SK-N-SH (cell line): ENCODE measurements at regions not wholly inside any gene's neighbourhood (a gene's known extent, or its start where the extent isn't known, plus 50 kb on each side); places are given as distances from the start of the nearest gene placed in this dataset.

Source experiments
- CTCF ChIA-PET: fragments of 300-600, 350-600 bp; formaldehyde crosslinking; extraction: SDS; loops from one replicate; lab custom pipeline; 2021; lab: Yijun Ruan, JAX
- POLR2A ChIA-PET: fragments of 350-600 bp; sonication (Branson Sonifier 250); formaldehyde crosslinking; extraction: SDS; loops from one replicate; lab custom pipeline; 2020; ENCODE audit warnings: antibody characterized with exemption, inconsistent platforms; lab: Yijun Ruan, JAX
- DNase-seq: peaks from one replicate; pipeline ENCODE4 v3.0.0; 2012
- H2AFZ ChIP-seq: fragments of 200-600 bp; sonication (generic); 2 replicates; pipeline ENCODE4 v1.8.1; 2016; ENCODE audit warnings: antibody characterized with exemption, mild to moderate bottlenecking, low read depth
- H3F3A ChIP-seq: fragments of 200-600 bp; sonication (generic); replicated peaks from 2 replicates; pipeline ENCODE3; 2016; ENCODE audit warnings: antibody characterized with exemption, mild to moderate bottlenecking; ENCODE audit not compliant: insufficient read depth
- H3K27ac ChIP-seq, 2 experiments: fragments of 200-500 bp in 1 of 2; fragments of 200-600 bp in 1 of 2; sonication (Bioruptor generic) in 1 of 2; sonication (generic), shearing (Covaris generic) in 1 of 2; 2 replicates each; pipeline versions ENCODE4 v1.5.1 to v1.6.1; 2014 to 2016; ENCODE audit warnings: low read depth in 2 of 2, inconsistent platforms in 1 of 2, low read length in 1 of 2, mild to moderate bottlenecking in 1 of 2, mixed read lengths in 1 of 2
- H3K27me3 ChIP-seq: fragments of 200-600 bp; sonication (generic), shearing (Covaris generic); 2 replicates; pipeline ENCODE4 v1.6.1; 2016; ENCODE audit warnings: mixed run types; ENCODE audit not compliant: insufficient read depth
- H3K36me3 ChIP-seq, 2 experiments: fragments of 200-500 bp in 1 of 2; fragments of 200-600 bp in 1 of 2; sonication (Bioruptor generic) in 1 of 2; sonication (generic) in 1 of 2; replicated peaks in 1 of 2; 2 replicates each; pipeline versions ENCODE3 to v1.5.1; 2014 to 2016; ENCODE audit warnings: low read length in 1 of 2, mild to moderate bottlenecking in 1 of 2; ENCODE audit not compliant: insufficient read depth in 2 of 2, control insufficient read depth in 1 of 2
- H3K4me1 ChIP-seq, 2 experiments: fragments of 200-500 bp in 1 of 2; fragments of 200-600 bp in 1 of 2; sonication (Bioruptor generic) in 1 of 2; sonication (generic), shearing (Covaris generic) in 1 of 2; 2 replicates each; pipeline versions ENCODE4 v1.5.1 to v1.6.1; 2014 to 2016; ENCODE audit warnings: low read depth in 1 of 2, low read length in 1 of 2, mixed run types in 1 of 2; ENCODE audit not compliant: insufficient read depth in 2 of 2, control insufficient read depth in 1 of 2
- H3K4me2 ChIP-seq: fragments of 200-600 bp; sonication (generic), shearing (Covaris generic); 2 replicates; pipeline ENCODE4 v1.6.1; 2017; ENCODE audit warnings: mixed run types
- H3K4me3 ChIP-seq, 2 experiments: fragments of 200-500 bp in 1 of 2; fragments of 200-600 bp in 1 of 2; sonication (Bioruptor generic) in 1 of 2; sonication (generic), shearing (Covaris generic) in 1 of 2; 2 replicates each; pipeline versions ENCODE4 v1.5.1 to v1.8.1; 2014 to 2016; ENCODE audit warnings: low read depth in 2 of 2, inconsistent platforms in 1 of 2, low read length in 1 of 2, mild to moderate bottlenecking in 1 of 2, mixed read lengths in 1 of 2, moderate library complexity in 1 of 2
- H3K79me2 ChIP-seq: fragments of 200-600 bp; sonication (generic); 2 replicates; pipeline ENCODE4 v1.8.1; 2017; ENCODE audit warnings: mild to moderate bottlenecking; ENCODE audit not compliant: insufficient read depth
- H3K9ac ChIP-seq: fragments of 200-600 bp; sonication (generic); 2 replicates; pipeline ENCODE4 v1.6.1; 2017; ENCODE audit warnings: mixed run types
- H3K9me2 ChIP-seq: fragments of 200-600 bp; sonication (generic); 2 replicates; pipeline ENCODE4 v1.6.1; 2017; ENCODE audit warnings: mixed run types
- H3K9me3 ChIP-seq: fragments of 200-600 bp; sonication (generic); 2 replicates; pipeline ENCODE4 v1.6.1; 2017; ENCODE audit warnings: mixed run types, mild to moderate bottlenecking, moderate library complexity
- H4K20me1 ChIP-seq: fragments of 200-600 bp; sonication (generic); 2 replicates; pipeline ENCODE4 v1.6.1; 2017; ENCODE audit warnings: mild to moderate bottlenecking, mixed run types; ENCODE audit not compliant: insufficient read depth
- CHD2 ChIP-seq: fragments of 150-350 bp; IDR thresholded peaks from 2 replicates; pipeline ENCODE4 v1.6.1; 2018; ENCODE audit warnings: low read length; ENCODE audit not compliant: partially characterized antibody
- GABPA ChIP-seq: IDR thresholded peaks from 2 replicates; pipeline ENCODE4 v1.4.0; 2012; ENCODE audit warnings: low read depth, mild to moderate bottlenecking
- GATA2 ChIP-seq: sonication (generic); formaldehyde crosslinking; IDR thresholded peaks from 2 replicates; pipeline ENCODE4 v1.5.0; 2020; ENCODE audit warnings: mild to moderate bottlenecking, missing genetic modification reagents
- MXI1 ChIP-seq: IDR thresholded peaks from 2 replicates; pipeline ENCODE4 v1.6.1; 2012; ENCODE audit warnings: mild to moderate bottlenecking, low read depth, low read length, improper control_type of control experiment
- RAD21 ChIP-seq: IDR thresholded peaks from 2 replicates; pipeline ENCODE4 v1.6.1; 2012; ENCODE audit warnings: mild to moderate bottlenecking, low read length
- RCOR1 ChIP-seq: fragments of 150-350 bp; IDR thresholded peaks from 2 replicates; pipeline ENCODE4 v1.6.1; 2017; ENCODE audit warnings: antibody characterized with exemption, low read length
- RFX5 ChIP-seq: IDR thresholded peaks from 2 replicates; pipeline ENCODE4 v1.6.1; 2012; ENCODE audit warnings: mild to moderate bottlenecking, improper control_type of control experiment, low read length
- SMC3 ChIP-seq: IDR thresholded peaks from 2 replicates; pipeline ENCODE4 v1.6.1; 2012; ENCODE audit warnings: low read depth, low read length, improper control_type of control experiment
- TCF12 ChIP-seq: IDR thresholded peaks from 2 replicates; pipeline ENCODE4 v1.4.0; 2012
- WGBS: methylation state at CpG from one replicate; pipeline ENCODE4 v1.1.6; 2017; ENCODE audit warnings: low lambda C conversion rate; 5-methylcytosine and 5-hydroxymethylcytosine counted together
- TF ChIP-seq, protein P1 (sequence below): IDR thresholded peaks from 2 replicates; pipeline ENCODE4 v1.4.0; 2012; ENCODE audit warnings: low read depth, borderline replicate concordance
- TF ChIP-seq, protein P2 (sequence below): IDR thresholded peaks from 2 replicates; pipeline ENCODE4 v1.6.1; 2012; ENCODE audit warnings: mild to moderate bottlenecking, low read depth, low read length, moderate library complexity
- TF ChIP-seq, protein P3 (sequence below): IDR thresholded peaks from 2 replicates; pipeline ENCODE4 v1.4.0; 2012; ENCODE audit warnings: low read depth
- TF ChIP-seq, protein P4 (sequence below): fragments of 150-350 bp; IDR thresholded peaks from 2 replicates; pipeline ENCODE4 v1.6.1; 2017; ENCODE audit warnings: antibody characterized with exemption, low read length, low read depth, borderline replicate concordance
- TF ChIP-seq, protein P5 (sequence below): IDR thresholded peaks from 2 replicates; pipeline ENCODE4; 2012

DNA sequence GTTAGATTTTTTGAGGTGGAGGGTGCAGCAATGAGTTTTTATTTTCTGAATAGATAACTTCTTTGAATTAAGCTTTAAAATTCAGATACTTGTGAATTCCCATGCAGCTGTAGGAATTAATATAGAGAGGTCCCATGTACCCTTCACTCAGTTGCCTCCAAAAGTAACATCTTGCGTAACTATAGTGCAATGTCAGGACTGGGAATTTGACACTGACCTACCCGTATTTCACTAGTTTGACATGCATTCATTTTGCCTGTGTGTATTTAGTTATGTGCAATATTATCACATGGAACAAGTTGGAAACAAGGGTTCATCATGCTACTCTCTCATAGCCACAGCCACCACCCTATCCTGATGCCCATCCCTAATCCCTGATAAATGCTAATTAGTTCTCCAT is 147.1 kb upstream of the IGFBP3 start:
- H3K9me3 ChIP-seq = 0 out of 2 replicates have a peak, but pooled peaks cover 2% of the 10 kb centered on the region
- H3K79me2 ChIP-seq = no peaks in the 10 kb centered on the region
- ChIA-PET POLR2A (no interaction called here), CTCF (no interaction called here)
- H3K9ac ChIP-seq = no peak overlapping the region
- no peak for TF ChIP-seq GATA2 (CRISPR knock-in tag)
- no peak for TF ChIP-seq MXI1
- TF ChIP-seq SMC3 = no peak
- no peak for TF ChIP-seq TCF12
- TF ChIP-seq, protein P1, sequence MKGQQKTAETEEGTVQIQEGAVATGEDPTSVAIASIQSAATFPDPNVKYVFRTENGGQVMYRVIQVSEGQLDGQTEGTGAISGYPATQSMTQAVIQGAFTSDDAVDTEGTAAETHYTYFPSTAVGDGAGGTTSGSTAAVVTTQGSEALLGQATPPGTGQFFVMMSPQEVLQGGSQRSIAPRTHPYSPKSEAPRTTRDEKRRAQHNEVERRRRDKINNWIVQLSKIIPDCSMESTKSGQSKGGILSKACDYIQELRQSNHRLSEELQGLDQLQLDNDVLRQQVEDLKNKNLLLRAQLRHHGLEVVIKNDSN = no peak
- TF ChIP-seq, protein P2, sequence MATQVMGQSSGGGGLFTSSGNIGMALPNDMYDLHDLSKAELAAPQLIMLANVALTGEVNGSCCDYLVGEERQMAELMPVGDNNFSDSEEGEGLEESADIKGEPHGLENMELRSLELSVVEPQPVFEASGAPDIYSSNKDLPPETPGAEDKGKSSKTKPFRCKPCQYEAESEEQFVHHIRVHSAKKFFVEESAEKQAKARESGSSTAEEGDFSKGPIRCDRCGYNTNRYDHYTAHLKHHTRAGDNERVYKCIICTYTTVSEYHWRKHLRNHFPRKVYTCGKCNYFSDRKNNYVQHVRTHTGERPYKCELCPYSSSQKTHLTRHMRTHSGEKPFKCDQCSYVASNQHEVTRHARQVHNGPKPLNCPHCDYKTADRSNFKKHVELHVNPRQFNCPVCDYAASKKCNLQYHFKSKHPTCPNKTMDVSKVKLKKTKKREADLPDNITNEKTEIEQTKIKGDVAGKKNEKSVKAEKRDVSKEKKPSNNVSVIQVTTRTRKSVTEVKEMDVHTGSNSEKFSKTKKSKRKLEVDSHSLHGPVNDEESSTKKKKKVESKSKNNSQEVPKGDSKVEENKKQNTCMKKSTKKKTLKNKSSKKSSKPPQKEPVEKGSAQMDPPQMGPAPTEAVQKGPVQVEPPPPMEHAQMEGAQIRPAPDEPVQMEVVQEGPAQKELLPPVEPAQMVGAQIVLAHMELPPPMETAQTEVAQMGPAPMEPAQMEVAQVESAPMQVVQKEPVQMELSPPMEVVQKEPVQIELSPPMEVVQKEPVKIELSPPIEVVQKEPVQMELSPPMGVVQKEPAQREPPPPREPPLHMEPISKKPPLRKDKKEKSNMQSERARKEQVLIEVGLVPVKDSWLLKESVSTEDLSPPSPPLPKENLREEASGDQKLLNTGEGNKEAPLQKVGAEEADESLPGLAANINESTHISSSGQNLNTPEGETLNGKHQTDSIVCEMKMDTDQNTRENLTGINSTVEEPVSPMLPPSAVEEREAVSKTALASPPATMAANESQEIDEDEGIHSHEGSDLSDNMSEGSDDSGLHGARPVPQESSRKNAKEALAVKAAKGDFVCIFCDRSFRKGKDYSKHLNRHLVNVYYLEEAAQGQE = no peak
- no peak for TF ChIP-seq RFX5
- TF ChIP-seq RAD21 = no peak
- no peak for TF ChIP-seq RCOR1
- TF ChIP-seq, protein P3, sequence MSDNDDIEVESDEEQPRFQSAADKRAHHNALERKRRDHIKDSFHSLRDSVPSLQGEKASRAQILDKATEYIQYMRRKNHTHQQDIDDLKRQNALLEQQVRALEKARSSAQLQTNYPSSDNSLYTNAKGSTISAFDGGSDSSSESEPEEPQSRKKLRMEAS = no peak
- TF ChIP-seq, protein P4, sequence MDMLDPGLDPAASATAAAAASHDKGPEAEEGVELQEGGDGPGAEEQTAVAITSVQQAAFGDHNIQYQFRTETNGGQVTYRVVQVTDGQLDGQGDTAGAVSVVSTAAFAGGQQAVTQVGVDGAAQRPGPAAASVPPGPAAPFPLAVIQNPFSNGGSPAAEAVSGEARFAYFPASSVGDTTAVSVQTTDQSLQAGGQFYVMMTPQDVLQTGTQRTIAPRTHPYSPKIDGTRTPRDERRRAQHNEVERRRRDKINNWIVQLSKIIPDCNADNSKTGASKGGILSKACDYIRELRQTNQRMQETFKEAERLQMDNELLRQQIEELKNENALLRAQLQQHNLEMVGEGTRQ = no peak
- no peaks in the 10 kb centered on the region for H4K20me1 ChIP-seq
- WGBS = 83% methylated on average over 2 of the region's 2 CpGs
- H2AFZ ChIP-seq = no peak overlapping the region
- H3K4me1 ChIP-seq = no peaks in the 10 kb centered on the region
- H3K36me3 ChIP-seq = no peaks in the 10 kb centered on the region
- H3K4me3 ChIP-seq = no peak overlapping the region
- no peak overlapping the region for H3K4me2 ChIP-seq
- no peaks in the 10 kb centered on the region for H3K27me3 ChIP-seq
- DNase-seq = no peak
- H3K27ac ChIP-seq = no peak overlapping the region
- H3K9me2 ChIP-seq = no peaks in the 10 kb centered on the region
- H3F3A ChIP-seq = peaks cover 4% of the 10 kb centered on the region

DNA sequence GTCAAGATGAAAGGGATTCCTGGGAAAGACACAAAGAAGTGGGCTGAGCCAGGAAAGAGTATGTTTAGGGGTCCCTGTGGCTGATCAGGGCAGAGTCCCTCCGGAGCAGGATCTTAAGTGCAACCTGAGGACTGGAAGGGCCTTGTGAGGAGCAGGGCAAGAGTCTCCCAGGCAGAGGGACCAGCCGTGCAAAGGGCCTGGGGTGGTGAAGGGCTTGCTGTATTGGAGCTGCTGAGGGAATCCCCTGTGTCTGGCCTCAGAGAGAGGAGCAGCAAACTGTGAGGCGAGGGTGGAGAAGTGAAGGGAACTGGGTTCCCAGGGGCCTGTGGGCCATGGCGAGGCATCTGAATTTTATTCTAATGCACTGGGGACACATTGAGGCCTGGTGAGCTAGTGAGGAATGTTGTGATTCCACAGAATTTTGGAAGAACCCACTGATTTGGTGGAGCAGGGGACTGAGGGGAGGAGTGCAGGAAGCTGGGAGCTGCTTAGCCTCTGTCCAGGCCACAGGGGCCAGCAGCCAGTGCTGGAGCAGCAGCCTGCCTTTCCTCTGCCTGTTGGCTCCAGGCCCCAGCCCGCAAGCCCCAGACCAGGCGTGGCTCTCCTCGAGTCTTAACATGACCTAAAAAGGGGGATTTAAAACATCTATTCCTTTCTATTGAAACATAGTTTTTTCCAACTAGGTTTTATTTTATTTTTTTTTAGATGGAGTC is 138.4 kb upstream of the IGFBP3 start:
- Histone ChIP-seq H3K9ac (no peak overlapping the region), H3K27ac (no peak overlapping the region), H4K20me1 (no peaks in the 10 kb centered on the region), H2AFZ (no peak overlapping the region), H3K79me2 (no peaks in the 10 kb centered on the region), H3K4me2 (no peak overlapping the region), H3K27me3 (no peaks in the 10 kb centered on the region), H3F3A (peaks cover 4% of the 10 kb centered on the region), H3K9me2 (no peaks in the 10 kb centered on the region), H3K4me1 (no peaks in the 10 kb centered on the region; a peak in 1 of 4 replicates), H3K4me3 (no peak overlapping the region), H3K36me3 (no peaks in the 10 kb centered on the region), H3K9me3 (0 out of 2 replicates have a peak, but pooled peaks cover 3% of the 10 kb centered on the region)
- DNase-seq = no peak
- TF ChIP-seq GABPA (no peak), CHD2 (no peak)
- TF ChIP-seq, protein P5, sequence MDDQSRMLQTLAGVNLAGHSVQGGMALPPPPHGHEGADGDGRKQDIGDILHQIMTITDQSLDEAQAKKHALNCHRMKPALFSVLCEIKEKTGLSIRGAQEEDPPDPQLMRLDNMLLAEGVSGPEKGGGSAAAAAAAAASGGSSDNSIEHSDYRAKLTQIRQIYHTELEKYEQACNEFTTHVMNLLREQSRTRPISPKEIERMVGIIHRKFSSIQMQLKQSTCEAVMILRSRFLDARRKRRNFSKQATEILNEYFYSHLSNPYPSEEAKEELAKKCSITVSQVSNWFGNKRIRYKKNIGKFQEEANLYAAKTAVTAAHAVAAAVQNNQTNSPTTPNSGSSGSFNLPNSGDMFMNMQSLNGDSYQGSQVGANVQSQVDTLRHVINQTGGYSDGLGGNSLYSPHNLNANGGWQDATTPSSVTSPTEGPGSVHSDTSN = no peak
- POLR2A ChIA-PET = no interaction called here
- WGBS = 84% methylated on average over 7 of the region's 7 CpGs
- CTCF ChIA-PET = no interaction called here
